Kidney epithelial cell (primary cell): ENCODE measurements at regions not wholly inside any gene's neighbourhood (a gene's known extent, or its start where the extent isn't known, plus 50 kb on each side); places are given as distances from the start of the nearest gene placed in this dataset.

ENCODE experiments used
- DNase-seq: peaks from one replicate; pipeline ENCODE4 v3.0.0-alpha.2; 2010; ENCODE audit warnings: low read depth
- H3K27me3 ChIP-seq: 2 replicates; pipeline ENCODE4 v1.6.0; 2011; ENCODE audit warnings: low read length; ENCODE audit not compliant: control insufficient read depth, insufficient read depth
- H3K36me3 ChIP-seq: 2 replicates; pipeline ENCODE4 v1.5.1; 2011; ENCODE audit warnings: low read length; ENCODE audit not compliant: control insufficient read depth, insufficient read depth
- H3K4me3 ChIP-seq: 2 replicates; pipeline ENCODE4 v1.5.1; 2011; ENCODE audit warnings: low read depth, mild to moderate bottlenecking, control low read depth, low read length
- CTCF ChIP-seq: IDR thresholded peaks from 2 replicates; pipeline ENCODE4 v1.5.1; 2011; ENCODE audit warnings: mild to moderate bottlenecking, moderate library complexity, low read length, control low read depth, inconsistent platforms; ENCODE audit not compliant: insufficient read depth, poor library complexity, severe bottlenecking

GRCh38 chr6:63066055-63066704 lies 145.1 kb upstream of the FKBP1C start:
- Histone ChIP-seq H3K27me3 (no peaks in the 10 kb centered on the region), H3K36me3 (no peaks in the 10 kb centered on the region), H3K4me3 (no peak overlapping the region)
- DNase-seq: no peak
- no peak for TF ChIP-seq CTCF

- H3K4me3 ChIP-seq: no peak overlapping the region
- no peak for DNase-seq
- H3K36me3 ChIP-seq: no peaks in the 10 kb centered on the region
- TF ChIP-seq CTCF: no peak
- H3K27me3 ChIP-seq: no peaks in the 10 kb centered on the region
Observed at GRCh38 chr6:63094947-63095346, 116.3 kb upstream of the FKBP1C start.

GRCh38 chr6:63097222-63097621 lies 114.0 kb upstream of the FKBP1C start:
- Histone ChIP-seq H3K27me3 (no peaks in the 10 kb centered on the region), H3K4me3 (no peak overlapping the region), H3K36me3 (no peaks in the 10 kb centered on the region)
- DNase-seq: no peak
- TF ChIP-seq CTCF: no peak

- Histone ChIP-seq H3K4me3 (no peak overlapping the region), H3K27me3 (no peaks in the 10 kb centered on the region), H3K36me3 (no peaks in the 10 kb centered on the region)
- DNase-seq: no peak
- no peak for TF ChIP-seq CTCF
Observed at GRCh38 chr6:63098789-63099188, 112.5 kb upstream of the FKBP1C start.

GRCh38 chr6:63099772-63100459 lies 111.4 kb upstream of the FKBP1C start:
- no peaks in the 10 kb centered on the region for H3K36me3 ChIP-seq
- no peak for TF ChIP-seq CTCF
- H3K4me3 ChIP-seq: no peak overlapping the region
- DNase-seq: no peak
- H3K27me3 ChIP-seq: no peaks in the 10 kb centered on the region
